Endothelial cell (in vitro differentiated cells): ENCODE measurements at regions not wholly inside any gene's neighbourhood (a gene's known extent, or its start where the extent isn't known, plus 50 kb on each side); places are given as distances from the start of the nearest gene placed in this dataset.

Source experiments
- DNase-seq: peaks from one replicate; pipeline ENCODE4 v3.0.0; 2021; ENCODE audit warnings: low spot score
- H3K27ac Mint-ChIP-seq: one replicate; pipeline ENCODE4 v1.8.0; 2021; ENCODE audit warnings: mixed read lengths, inconsistent platforms; ENCODE audit not compliant: unreplicated experiment
- H3K27me3 Mint-ChIP-seq: one replicate; pipeline ENCODE4 v1.8.0; 2021; ENCODE audit warnings: mild to moderate bottlenecking, moderate library complexity, mixed read lengths, inconsistent platforms; ENCODE audit not compliant: unreplicated experiment
- H3K36me3 Mint-ChIP-seq: one replicate; pipeline ENCODE4 v1.8.0; 2021; ENCODE audit warnings: mild to moderate bottlenecking, low read depth, mixed read lengths, inconsistent platforms; ENCODE audit not compliant: unreplicated experiment
- H3K4me1 Mint-ChIP-seq: one replicate; pipeline ENCODE4 v1.8.0; 2021; ENCODE audit warnings: mild to moderate bottlenecking, mixed read lengths, inconsistent platforms; ENCODE audit not compliant: unreplicated experiment
- H3K4me3 Mint-ChIP-seq: one replicate; pipeline ENCODE4 v1.8.0; 2021; ENCODE audit warnings: mild to moderate bottlenecking, mixed read lengths, inconsistent platforms; ENCODE audit not compliant: unreplicated experiment
- H3K9me3 Mint-ChIP-seq: one replicate; pipeline ENCODE4 v1.8.0; 2021; ENCODE audit warnings: mixed read lengths, inconsistent platforms; ENCODE audit not compliant: unreplicated experiment
- CTCF ChIP-seq: fragments of 200-600 bp; sonication (generic); IDR thresholded peaks from one replicate; pipeline ENCODE4 v1.5.0; 2021; ENCODE audit warnings: antibody characterized with exemption; ENCODE audit not compliant: unreplicated experiment

- Mint-ChIP-seq H3K4me3 (no peak overlapping the region), H3K27ac (no peak overlapping the region), H3K36me3 (no peaks in the 10 kb centered on the region), H3K27me3 (peaks cover 3% of the 10 kb centered on the region), H3K4me1 (peaks cover 22% of the 10 kb centered on the region), H3K9me3 (no peaks in the 10 kb centered on the region)
- DNase-seq, result no peak
- TF ChIP-seq CTCF, result no peak
Measured at GRCh38 chr7:379456-380138, 89.6 kb downstream of the FOXL3 start.

GRCh38 chr7:380139-380485, 90.1 kb downstream of the FOXL3 start:
- Mint-ChIP-seq H3K27ac (no peak overlapping the region), H3K4me1 (peaks cover 22% of the 10 kb centered on the region), H3K27me3 (peaks cover 3% of the 10 kb centered on the region), H3K36me3 (no peaks in the 10 kb centered on the region), H3K9me3 (no peaks in the 10 kb centered on the region), H3K4me3 (no peak overlapping the region)
- TF ChIP-seq CTCF, result no peak
- DNase-seq, result no peak

- peaks cover 3% of the 10 kb centered on the region for H3K27me3 Mint-ChIP-seq
- H3K36me3 Mint-ChIP-seq, result no peaks in the 10 kb centered on the region
- H3K27ac Mint-ChIP-seq, result no peak overlapping the region
- H3K9me3 Mint-ChIP-seq, result no peaks in the 10 kb centered on the region
- H3K4me1 Mint-ChIP-seq, result peaks cover 22% of the 10 kb centered on the region
- no peak overlapping the region for H3K4me3 Mint-ChIP-seq
- DNase-seq, result no peak
- TF ChIP-seq CTCF, result no peak
Measured at GRCh38 chr7:380711-381210, 90.8 kb downstream of the FOXL3 start.

GRCh38 chr7:381211-382042, 91.5 kb downstream of the FOXL3 start:
- no peak for TF ChIP-seq CTCF

GRCh38 chr7:382043-382400, 92.1 kb downstream of the FOXL3 start:
- no peaks in the 10 kb centered on the region for H3K9me3 Mint-ChIP-seq
- DNase-seq, result no peak
- peaks cover 9% of the 10 kb centered on the region for H3K27me3 Mint-ChIP-seq
- H3K4me3 Mint-ChIP-seq, result no peak overlapping the region
- TF ChIP-seq CTCF, result no peak
- no peaks in the 10 kb centered on the region for H3K36me3 Mint-ChIP-seq
- H3K27ac Mint-ChIP-seq, result no peak overlapping the region
- peaks cover 22% of the 10 kb centered on the region for H3K4me1 Mint-ChIP-seq

More at GRCh38 chr7:381211-382042, 91.5 kb downstream of the FOXL3 start:
- DNase-seq, result no peak
- Mint-ChIP-seq H3K9me3 (no peaks in the 10 kb centered on the region), H3K27ac (no peak overlapping the region), H3K4me1 (peaks cover 22% of the 10 kb centered on the region), H3K27me3 (peaks cover 6% of the 10 kb centered on the region), H3K36me3 (no peaks in the 10 kb centered on the region), H3K4me3 (no peak overlapping the region)
